A549 (cell line): ENCODE measurements at regions not wholly inside any gene's neighbourhood (a gene's known extent, or its start where the extent isn't known, plus 50 kb on each side); places are given as distances from the start of the nearest gene placed in this dataset.

ENCODE experiments used
- ATAC-seq, 2 experiments: fragments of 200-7000 bp in 1 of 2; fragments of >200 bp in 1 of 2; cut with Nextera tagmentation in 1 of 2; cut with Tn5 transposase in 1 of 2; 3 replicates each; pipeline versions ENCODE4 v1.8.0 to v1.9.1; 2018 to 2020; ENCODE audit warnings: mild to moderate bottlenecking in 1 of 2, moderate library complexity in 1 of 2
- CTCF ChIA-PET: fragments of 300-600 bp; sonication (Branson Sonifier 250); formaldehyde crosslinking; extraction: SDS; loops from one replicate; lab custom pipeline; 2021; ENCODE audit warnings: antibody characterized with exemption, inconsistent platforms; lab: Yijun Ruan, JAX
- POLR2A ChIA-PET: fragments of 350-600 bp; formaldehyde crosslinking; extraction: SDS; loops from one replicate; lab custom pipeline; 2021; ENCODE audit warnings: antibody characterized with exemption, inconsistent platforms; lab: Yijun Ruan, JAX
- DNase-seq, 2 experiments: peaks; one replicate each; pipeline versions ENCODE4 v3.0.0 to v3.0.0-alpha.2; 2011 to 2016; ENCODE audit warnings: low read depth in 1 of 2, low spot score in 1 of 2
- FAIRE-seq: peaks from 2 replicates; lab custom pipeline; 2011; peaks lifted over from hg19 to GRCh38; lab: Jason Lieb, UNC
- H3K27ac ChIP-seq, 2 experiments: fragments of >200 bp; sonication (Bioruptor Twin); formaldehyde crosslinking; 3 replicates each; pipeline ENCODE4 v1.5.1; 2016 to 2017
- H3K4me1 ChIP-seq: fragments of >200 bp; sonication (Bioruptor Twin); formaldehyde crosslinking; 3 replicates; pipeline ENCODE4 v1.6.1; 2016
- H3K4me2 ChIP-seq: fragments of >200 bp; sonication (Bioruptor Twin); formaldehyde crosslinking; 3 replicates; pipeline ENCODE4 v1.6.1; 2016
- H3K4me3 ChIP-seq: fragments of >200 bp; sonication (Bioruptor Twin); formaldehyde crosslinking; 3 replicates; pipeline ENCODE4 v1.5.1; 2016
- H3K9me3 ChIP-seq: fragments of >200 bp; sonication (Bioruptor Twin); formaldehyde crosslinking; 3 replicates; pipeline ENCODE4 v1.6.1; 2016
- BCL3 ChIP-seq: fragments of >200 bp; sonication (Bioruptor Twin); formaldehyde crosslinking; IDR thresholded peaks from 3 replicates; pipeline ENCODE4 v1.6.1; 2016
- CBX2 ChIP-seq: fragments of 200-600 bp; sonication (generic); IDR thresholded peaks from 2 replicates; pipeline ENCODE4 v1.6.1; 2016; ENCODE audit warnings: low read depth, mild to moderate bottlenecking, borderline replicate concordance
- CBX8 ChIP-seq: fragments of 200-600 bp; sonication (generic); IDR thresholded peaks from 2 replicates; pipeline ENCODE4 v1.6.1; 2016
- CEBPB ChIP-seq, 2 experiments: fragments of >200 bp in 1 of 2; sonication (Bioruptor Twin) in 1 of 2; formaldehyde crosslinking in 1 of 2; IDR thresholded peaks; 2 replicates each; pipeline ENCODE4 v1.6.1; 2012 to 2016
- CHD2 ChIP-seq: fragments of 150-350 bp; IDR thresholded peaks from 2 replicates; pipeline ENCODE4 v1.6.1; 2014; ENCODE audit warnings: low read length; ENCODE audit not compliant: partially characterized antibody
- E2F6 ChIP-seq: IDR thresholded peaks from 2 replicates; pipeline ENCODE4 v1.6.1; 2012; ENCODE audit warnings: low read depth, borderline replicate concordance
- FOSB ChIP-seq: fragments of 250-450 bp; sonication (Bioruptor Pico); IDR thresholded peaks from 2 replicates; pipeline ENCODE4 v1.5.0; 2020; ENCODE audit warnings: mild to moderate bottlenecking, moderate library complexity
- GATA3 ChIP-seq: IDR thresholded peaks from 2 replicates; pipeline ENCODE4 v1.6.1; 2012; ENCODE audit warnings: borderline replicate concordance
- HEYL ChIP-seq: fragments of 250-450 bp; sonication (Bioruptor Pico); IDR thresholded peaks from 2 replicates; pipeline ENCODE4 v1.8.0; 2021; ENCODE audit warnings: mild to moderate bottlenecking, moderate library complexity
- HOXA7 ChIP-seq: fragments of 250-450 bp; sonication (Bioruptor Pico); IDR thresholded peaks from 2 replicates; pipeline ENCODE4 v1.5.0; 2020; ENCODE audit warnings: mild to moderate bottlenecking, moderate library complexity
- JUNB ChIP-seq: fragments of >200 bp; sonication (Bioruptor Twin); formaldehyde crosslinking; IDR thresholded peaks from 2 replicates; pipeline ENCODE4 v1.6.1; 2016
- MAFK ChIP-seq: fragments of 450-650 bp; IDR thresholded peaks from 2 replicates; pipeline ENCODE4 v1.6.1; 2014; ENCODE audit not compliant: partially characterized antibody
- MYC ChIP-seq: IDR thresholded peaks from 2 replicates; pipeline ENCODE4 v1.6.1; 2012; ENCODE audit warnings: mild to moderate bottlenecking, inconsistent platforms, low read length, improper control_type of control experiment, borderline replicate concordance
- NFE2L2 ChIP-seq: fragments of 150-350 bp; conservative IDR thresholded peaks from 2 replicates; pipeline ENCODE4 v1.6.1; 2014; ENCODE audit warnings: low read length
- NR3C1 ChIP-seq: fragments of >200 bp; sonication (Bioruptor Twin); formaldehyde crosslinking; IDR thresholded peaks from 3 replicates; pipeline ENCODE4 v1.6.1; 2017
- POLR2AphosphoS2 ChIP-seq: conservative IDR thresholded peaks from 2 replicates; pipeline ENCODE4 v1.6.1; 2012; ENCODE audit warnings: low read length, improper control_type of control experiment, inconsistent platforms
- RNF2 ChIP-seq: fragments of 200-600 bp; sonication (generic); IDR thresholded peaks from 2 replicates; pipeline ENCODE4 v1.6.1; 2016; ENCODE audit warnings: low read depth, mild to moderate bottlenecking, antibody characterized with exemption, moderate library complexity, borderline replicate concordance
- SMC3 ChIP-seq: fragments of >200 bp; sonication (Bioruptor Twin); formaldehyde crosslinking; IDR thresholded peaks from 3 replicates; pipeline ENCODE4 v1.6.1; 2018; ENCODE audit warnings: inconsistent platforms
- TFCP2L1 ChIP-seq: fragments of 250-450 bp; sonication (Bioruptor Pico); IDR thresholded peaks from 2 replicates; pipeline ENCODE4 v1.5.0; 2021; ENCODE audit warnings: mild to moderate bottlenecking
- ZC3H11A ChIP-seq: fragments of 450-650 bp; IDR thresholded peaks from 2 replicates; pipeline ENCODE4 v1.6.1; 2014; ENCODE audit warnings: antibody characterized with exemption, mild to moderate bottlenecking
- ZFP36 ChIP-seq: fragments of 450-650 bp; IDR thresholded peaks from 2 replicates; pipeline ENCODE4 v1.6.1; 2014; ENCODE audit warnings: borderline replicate concordance; ENCODE audit not compliant: partially characterized antibody
- ZSCAN20 ChIP-seq: fragments of 250-450 bp; sonication (Bioruptor Pico); IDR thresholded peaks from 2 replicates; pipeline ENCODE4 v1.8.0; 2022; ENCODE audit warnings: mild to moderate bottlenecking, moderate library complexity
- WGBS: methylation state at CpG from one replicate; pipeline ENCODE4 v1.1.6; 2017; ENCODE audit errors: missing lambda C conversion rate; 5-methylcytosine and 5-hydroxymethylcytosine counted together
- TF ChIP-seq, protein P1 (sequence below): fragments of 150-350 bp; IDR thresholded peaks from 2 replicates; pipeline ENCODE4 v1.6.1; 2014; ENCODE audit warnings: low read depth, mild to moderate bottlenecking, low read length
- TF ChIP-seq, protein P2 (sequence below): fragments of 450-650 bp; IDR thresholded peaks from 2 replicates; pipeline ENCODE4 v1.6.1; 2014; ENCODE audit warnings: antibody characterized with exemption

DNA sequence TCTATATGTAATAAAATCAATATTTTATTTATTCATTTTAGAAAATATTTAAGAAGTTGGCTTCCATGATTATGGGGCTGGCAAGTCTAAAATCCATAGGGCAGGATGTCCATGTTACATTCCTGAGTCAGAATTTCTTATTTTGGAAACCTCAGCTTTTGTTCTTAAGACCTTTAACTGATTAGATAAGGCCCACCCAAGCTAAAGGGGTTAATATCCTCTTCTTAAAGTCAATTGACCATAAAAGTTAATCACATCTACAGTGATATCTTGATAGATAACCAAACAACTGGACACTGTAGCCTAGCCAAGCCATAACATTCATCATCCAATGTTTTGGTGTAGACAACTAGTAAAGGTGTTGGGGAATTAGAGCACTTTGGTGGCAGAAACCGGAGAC lies 1035.4 kb upstream of the ZEB2 start:
- no peak for TF ChIP-seq GATA3
- TF ChIP-seq, protein P1, sequence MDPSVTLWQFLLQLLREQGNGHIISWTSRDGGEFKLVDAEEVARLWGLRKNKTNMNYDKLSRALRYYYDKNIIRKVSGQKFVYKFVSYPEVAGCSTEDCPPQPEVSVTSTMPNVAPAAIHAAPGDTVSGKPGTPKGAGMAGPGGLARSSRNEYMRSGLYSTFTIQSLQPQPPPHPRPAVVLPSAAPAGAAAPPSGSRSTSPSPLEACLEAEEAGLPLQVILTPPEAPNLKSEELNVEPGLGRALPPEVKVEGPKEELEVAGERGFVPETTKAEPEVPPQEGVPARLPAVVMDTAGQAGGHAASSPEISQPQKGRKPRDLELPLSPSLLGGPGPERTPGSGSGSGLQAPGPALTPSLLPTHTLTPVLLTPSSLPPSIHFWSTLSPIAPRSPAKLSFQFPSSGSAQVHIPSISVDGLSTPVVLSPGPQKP = no peak
- TF ChIP-seq HEYL = no peak
- no peak for TF ChIP-seq CBX8
- no peak for TF ChIP-seq JUNB
- TF ChIP-seq CBX2 = no peak
- TF ChIP-seq CHD2 = no peak
- no peak for TF ChIP-seq POLR2AphosphoS2
- no peak for TF ChIP-seq ZC3H11A
- Histone ChIP-seq H3K4me2 (no peak overlapping the region), H3K4me1 (no peaks in the 10 kb centered on the region), H3K9me3 (no peaks in the 10 kb centered on the region), H3K4me3 (no peak overlapping the region), H3K27ac (no peak overlapping the region)
- no peak for FAIRE-seq
- no peak for ATAC-seq
- no peak for DNase-seq
- 63% methylated on average over 1 of the region's 1 CpG for WGBS
- POLR2A ChIA-PET = no interaction called here
- CTCF ChIA-PET = no interaction called here

DNA sequence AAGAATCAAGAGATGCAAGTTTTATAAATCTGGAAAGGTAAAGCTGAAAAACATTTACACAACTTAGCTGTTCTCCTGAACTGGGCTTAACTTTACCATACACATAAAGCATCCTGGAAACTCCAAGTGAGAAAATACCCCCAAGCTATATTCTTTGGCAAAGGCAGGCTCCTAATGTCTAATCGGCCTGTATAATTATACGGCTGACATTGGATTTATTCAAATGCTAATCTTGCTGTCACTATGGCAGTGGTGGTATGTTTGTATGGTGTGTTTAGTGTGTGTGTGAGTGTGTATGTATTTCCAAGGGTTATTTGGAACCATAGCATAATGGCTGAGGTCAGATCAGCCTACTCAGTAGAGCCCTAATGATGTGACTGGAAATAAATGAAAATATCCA lies 1031.8 kb upstream of the ZEB2 start:
- POLR2A ChIA-PET = no interaction called here
- Histone ChIP-seq H3K9me3 (no peaks in the 10 kb centered on the region), H3K4me3 (no peak overlapping the region), H3K4me1 (no peaks in the 10 kb centered on the region), H3K27ac (no peak overlapping the region), H3K4me2 (no peak overlapping the region)
- DNase-seq (no peak), FAIRE-seq (no peak), ATAC-seq (no peak)
- 93% methylated on average over 2 of the region's 2 CpGs for WGBS
- CTCF ChIA-PET = interaction anchor here (1.2 kb wide), 1 partner anchor 12 kb away, joined by 3 read pairs; no protein-coding TSS in a partner anchor
- TF ChIP-seq TFCP2L1 = no peak
- TF ChIP-seq NFE2L2 = no peak
- no peak for TF ChIP-seq SMC3
- TF ChIP-seq CEBPB (IDR thresholded peaks at IDR 0.05) = no peak
- TF ChIP-seq FOSB (CRISPR knock-in tag) = no peak
- no peak for TF ChIP-seq ZSCAN20 (CRISPR knock-in tag)
- TF ChIP-seq NR3C1 = no peak
- TF ChIP-seq, protein P2, sequence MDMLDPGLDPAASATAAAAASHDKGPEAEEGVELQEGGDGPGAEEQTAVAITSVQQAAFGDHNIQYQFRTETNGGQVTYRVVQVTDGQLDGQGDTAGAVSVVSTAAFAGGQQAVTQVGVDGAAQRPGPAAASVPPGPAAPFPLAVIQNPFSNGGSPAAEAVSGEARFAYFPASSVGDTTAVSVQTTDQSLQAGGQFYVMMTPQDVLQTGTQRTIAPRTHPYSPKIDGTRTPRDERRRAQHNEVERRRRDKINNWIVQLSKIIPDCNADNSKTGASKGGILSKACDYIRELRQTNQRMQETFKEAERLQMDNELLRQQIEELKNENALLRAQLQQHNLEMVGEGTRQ = no peak
- no peak for TF ChIP-seq ZFP36
- no peak for TF ChIP-seq MAFK
- no peak for TF ChIP-seq MYC
- TF ChIP-seq E2F6 = no peak

- no peak for TF ChIP-seq HOXA7 (CRISPR knock-in tag)
- TF ChIP-seq CEBPB (IDR thresholded peaks at IDR 0.05) = 0 out of 4 replicates have a peak, but pooled peaks of 1 of the 2 experiments have one; percentile 21
- Histone ChIP-seq H3K9me3 (no peaks in the 10 kb centered on the region), H3K27ac (no peak overlapping the region), H3K4me1 (no peaks in the 10 kb centered on the region), H3K4me3 (no peak overlapping the region), H3K4me2 (no peak overlapping the region)
- ATAC-seq = no peak
- POLR2A ChIA-PET = no interaction called here
- 55% methylated on average over 8 of the region's 8 CpGs for WGBS
- DNase-seq = no peak
- CTCF ChIA-PET = no interaction called here
- FAIRE-seq = no peak
Observed at GRCh38 chr2:145548479-145548878, 1028.6 kb upstream of the ZEB2 start.

DNA sequence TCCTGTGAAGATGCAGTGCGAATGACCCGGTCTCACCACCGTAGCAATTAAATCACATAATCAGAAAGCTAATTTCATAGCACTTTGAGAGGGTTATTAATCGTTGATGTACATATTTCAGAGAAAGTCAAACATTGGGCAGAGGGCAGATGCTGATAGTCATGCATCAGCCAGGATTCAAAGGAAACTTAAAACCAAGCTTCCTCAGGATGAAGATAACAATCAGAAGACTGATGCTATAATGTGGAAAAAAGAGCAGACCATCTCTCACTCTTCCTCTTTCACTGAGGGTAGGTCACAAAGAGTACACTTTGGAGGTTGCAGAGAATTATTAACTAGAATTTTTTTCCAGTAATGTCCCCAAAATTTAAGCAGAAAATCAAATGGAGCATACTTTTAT lies 1027.7 kb upstream of the ZEB2 start:
- CTCF ChIA-PET = no interaction called here
- POLR2A ChIA-PET = no interaction called here
- no peak for FAIRE-seq
- Histone ChIP-seq H3K4me1 (no peaks in the 10 kb centered on the region), H3K4me3 (no peak overlapping the region), H3K27ac (no peak overlapping the region), H3K4me2 (no peak overlapping the region), H3K9me3 (no peaks in the 10 kb centered on the region)
- 61% methylated on average over 4 of the region's 4 CpGs for WGBS
- no peak for DNase-seq
- no peak for ATAC-seq
- TF ChIP-seq SMC3 = no peak
- TF ChIP-seq BCL3 = no peak
- TF ChIP-seq RNF2 = no peak
